Calu3 (cell line): ENCODE measurements at regions not wholly inside any gene's neighbourhood (a gene's known extent, or its start where the extent isn't known, plus 50 kb on each side); places are given as distances from the start of the nearest gene placed in this dataset.
"Not testable (repeated sequence)": the region's sequence is repeated elsewhere in the genome, so short reads cannot be mapped to it uniquely, and the experiment has no call there.

Experiments
- BruUV-seq: library from RNA; stranded (reverse); fragments of 400-500 nt; replicated peaks from 2 replicates; lab custom pipeline; 2021; lab: Mats Ljungman, UMichigan
- CTCF ChIA-PET: fragments of 300-600 bp; sonication (Branson Sonifier 250); formaldehyde crosslinking; loops from one replicate; lab custom pipeline; 2022; ENCODE audit warnings: antibody characterized with exemption; lab: Charles Lee
- DNase-seq: peaks from one replicate; pipeline ENCODE4 v3.0.0; 2022
- H3K27ac Mint-ChIP-seq: one replicate; pipeline ENCODE4 v1.8.0; 2022; ENCODE audit warnings: mixed read lengths; ENCODE audit not compliant: unreplicated experiment
- H3K27me3 Mint-ChIP-seq: one replicate; pipeline ENCODE4 v1.8.0; 2022; ENCODE audit warnings: mixed read lengths; ENCODE audit not compliant: unreplicated experiment
- H3K36me3 Mint-ChIP-seq: one replicate; pipeline ENCODE4 v1.8.0; 2022; ENCODE audit warnings: mild to moderate bottlenecking, moderate library complexity, mixed read lengths; ENCODE audit not compliant: insufficient read depth, unreplicated experiment
- H3K4me1 Mint-ChIP-seq: one replicate; pipeline ENCODE4 v1.8.0; 2022; ENCODE audit warnings: mild to moderate bottlenecking, low read depth, mixed read lengths; ENCODE audit not compliant: unreplicated experiment
- H3K4me3 Mint-ChIP-seq: one replicate; pipeline ENCODE4 v1.8.0; 2022; ENCODE audit warnings: mild to moderate bottlenecking, low read depth, moderate library complexity, mixed read lengths; ENCODE audit not compliant: unreplicated experiment
- H3K9me3 Mint-ChIP-seq: one replicate; pipeline ENCODE4 v1.8.0; 2022; ENCODE audit warnings: low read depth, mixed read lengths; ENCODE audit not compliant: unreplicated experiment
- intact Hi-C: fragments of 100-400 bp; cut with micrococcal nuclease; formaldehyde crosslinking; loops from one replicate; pipeline ENCODE4 v1.10.0; 2022; ENCODE audit not compliant: unreplicated experiment
- TF ChIP-seq, protein P1 (sequence below): fragments of 200-600 bp; IDR thresholded peaks from one replicate; pipeline ENCODE4 v1.8.0; 2022; ENCODE audit warnings: antibody characterized with exemption; ENCODE audit not compliant: unreplicated experiment

DNA sequence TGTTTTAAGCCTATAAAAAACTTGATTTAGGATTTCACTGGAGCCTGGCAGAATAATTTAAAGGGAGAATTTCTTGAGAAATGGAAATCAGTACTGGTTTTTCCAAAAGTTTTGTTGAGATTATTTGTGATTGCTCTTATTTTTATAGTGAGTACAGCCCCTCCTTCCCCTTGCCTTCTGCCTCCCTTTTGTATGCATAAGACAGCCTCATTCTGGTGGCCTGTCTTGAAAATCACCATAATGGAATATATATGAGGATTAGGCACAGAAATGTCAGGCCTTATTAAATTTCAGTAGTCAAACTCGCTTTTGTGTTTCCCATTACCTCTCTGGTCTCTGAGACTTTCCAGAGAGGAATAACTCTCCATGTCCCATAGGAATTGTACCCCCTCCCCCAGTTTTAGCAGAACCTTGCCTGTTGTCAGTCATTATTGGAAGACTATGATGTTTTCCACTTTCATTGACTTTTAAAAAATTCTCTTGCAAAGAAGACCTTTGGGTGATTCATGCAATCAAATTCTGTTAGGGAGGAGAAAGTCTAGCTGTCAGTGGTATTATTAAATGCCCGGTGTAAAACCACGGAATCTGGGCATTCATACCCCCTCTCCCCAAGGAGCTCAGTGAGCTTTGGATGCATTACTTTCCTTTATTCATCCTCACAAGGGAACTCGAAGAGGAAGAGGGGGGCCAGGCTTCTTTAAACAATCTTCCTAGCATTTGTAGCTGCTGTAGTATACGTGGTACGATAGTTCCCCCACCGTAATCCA lies 171.6 kb upstream of the TSC22D2 start:
- TF ChIP-seq, protein P1, sequence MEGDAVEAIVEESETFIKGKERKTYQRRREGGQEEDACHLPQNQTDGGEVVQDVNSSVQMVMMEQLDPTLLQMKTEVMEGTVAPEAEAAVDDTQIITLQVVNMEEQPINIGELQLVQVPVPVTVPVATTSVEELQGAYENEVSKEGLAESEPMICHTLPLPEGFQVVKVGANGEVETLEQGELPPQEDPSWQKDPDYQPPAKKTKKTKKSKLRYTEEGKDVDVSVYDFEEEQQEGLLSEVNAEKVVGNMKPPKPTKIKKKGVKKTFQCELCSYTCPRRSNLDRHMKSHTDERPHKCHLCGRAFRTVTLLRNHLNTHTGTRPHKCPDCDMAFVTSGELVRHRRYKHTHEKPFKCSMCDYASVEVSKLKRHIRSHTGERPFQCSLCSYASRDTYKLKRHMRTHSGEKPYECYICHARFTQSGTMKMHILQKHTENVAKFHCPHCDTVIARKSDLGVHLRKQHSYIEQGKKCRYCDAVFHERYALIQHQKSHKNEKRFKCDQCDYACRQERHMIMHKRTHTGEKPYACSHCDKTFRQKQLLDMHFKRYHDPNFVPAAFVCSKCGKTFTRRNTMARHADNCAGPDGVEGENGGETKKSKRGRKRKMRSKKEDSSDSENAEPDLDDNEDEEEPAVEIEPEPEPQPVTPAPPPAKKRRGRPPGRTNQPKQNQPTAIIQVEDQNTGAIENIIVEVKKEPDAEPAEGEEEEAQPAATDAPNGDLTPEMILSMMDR = no peak
- no peak overlapping the region for H3K27ac Mint-ChIP-seq
- CTCF ChIA-PET = interaction anchor here (0.5 kb wide), 1 partner anchor 150 kb away, joined by 7 read pairs; no protein-coding TSS in a partner anchor
- H3K4me1 Mint-ChIP-seq = peaks cover 21% of the 10 kb centered on the region
- H3K4me3 Mint-ChIP-seq = no peak overlapping the region
- H3K36me3 Mint-ChIP-seq = peaks cover 4% of the 10 kb centered on the region
- intact Hi-C loops = no loop called here
- BruUV-seq = no TSS peak
- no peaks in the 10 kb centered on the region for H3K27me3 Mint-ChIP-seq
- DNase-seq = no peak
- H3K9me3 Mint-ChIP-seq = no peaks in the 10 kb centered on the region

DNA sequence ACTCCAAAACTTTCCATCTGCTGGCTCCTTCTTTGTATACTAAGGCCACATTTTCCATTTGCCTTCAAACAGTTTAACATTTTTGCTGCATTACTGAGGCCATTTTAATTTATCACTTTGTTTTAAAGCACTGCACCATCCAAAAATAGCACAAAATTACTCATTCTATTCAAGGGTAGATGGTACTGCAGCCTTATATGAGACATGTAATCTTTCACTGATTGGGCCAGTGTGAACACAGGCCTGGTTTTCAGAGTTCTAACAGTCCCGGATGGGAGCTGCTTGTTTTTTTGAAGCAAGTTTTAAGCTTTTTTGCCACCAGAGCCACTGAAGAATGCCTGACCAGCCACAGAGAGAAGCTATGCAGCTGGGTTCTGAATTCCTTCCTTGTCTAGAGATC lies 172.3 kb upstream of the TSC22D2 start:
- Mint-ChIP-seq H3K4me1 (peaks cover 21% of the 10 kb centered on the region), H3K9me3 (no peaks in the 10 kb centered on the region), H3K27ac (no peak overlapping the region), H3K4me3 (no peak overlapping the region), H3K36me3 (peaks cover 4% of the 10 kb centered on the region), H3K27me3 (no peaks in the 10 kb centered on the region)
- BruUV-seq = no TSS peak
- no peak for DNase-seq
- TF ChIP-seq, protein P1 = no peak
- CTCF ChIA-PET = no interaction called here
- intact Hi-C loops = no loop called here

DNA sequence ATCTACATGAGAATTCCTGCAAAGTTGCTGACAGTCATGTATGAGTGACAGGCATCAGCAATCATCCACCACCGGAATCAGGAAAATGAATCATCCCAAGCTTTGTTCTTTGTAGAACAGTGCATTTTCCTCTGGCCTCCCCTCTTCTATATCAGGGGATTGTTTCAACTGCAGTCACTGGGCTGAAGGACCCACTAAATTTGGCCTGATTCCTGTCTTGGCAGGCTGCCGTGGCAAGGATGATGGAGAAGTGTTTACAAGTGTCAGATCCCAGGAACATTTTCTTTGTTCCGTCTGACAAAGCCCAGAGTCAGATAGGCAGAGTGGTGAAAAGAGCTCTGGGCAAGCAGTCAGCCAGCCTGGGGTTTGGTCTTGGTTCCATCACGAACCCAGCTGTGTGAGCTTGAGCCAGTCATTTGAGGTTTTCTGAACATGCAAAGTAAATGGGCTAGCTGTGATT lies 175.1 kb upstream of the TSC22D2 start:
- no peaks in the 10 kb centered on the region for H3K36me3 Mint-ChIP-seq
- no peak overlapping the region for H3K4me3 Mint-ChIP-seq
- TF ChIP-seq, protein P1 = no peak
- peaks cover 6% of the 10 kb centered on the region for H3K4me1 Mint-ChIP-seq
- CTCF ChIA-PET = interaction anchor here (0.9 kb wide), 1 partner anchor 57 kb away, joined by 5 read pairs; no protein-coding TSS in a partner anchor
- intact Hi-C loops = no loop called here
- H3K27ac Mint-ChIP-seq = no peak overlapping the region
- no peak for DNase-seq
- no TSS peak for BruUV-seq
- no peaks in the 10 kb centered on the region for H3K27me3 Mint-ChIP-seq
- no peaks in the 10 kb centered on the region for H3K9me3 Mint-ChIP-seq

DNA sequence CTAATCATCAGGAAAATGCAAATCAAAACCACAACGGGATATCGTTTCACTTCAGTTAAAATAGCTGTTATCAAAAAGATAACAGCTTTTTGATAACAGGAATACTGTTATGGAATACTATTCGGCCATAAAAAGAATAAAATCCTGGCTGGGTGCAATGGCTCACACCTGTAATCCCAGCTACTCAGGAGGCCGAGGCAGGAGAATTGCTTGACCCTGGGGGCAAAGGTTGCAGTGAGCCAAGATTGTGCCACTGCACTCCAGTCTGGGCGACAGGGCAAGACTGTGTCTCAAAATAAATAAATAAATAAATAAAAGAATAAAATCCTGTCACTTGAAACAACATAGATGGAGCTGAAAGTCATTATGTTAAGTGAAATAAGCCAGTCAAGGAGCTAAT lies 178.1 kb upstream of the TSC22D2 start:
- TF ChIP-seq, protein P1 = no peak
- intact Hi-C loops = no loop called here
- Mint-ChIP-seq H3K36me3 (no peaks in the 10 kb centered on the region), H3K27me3 (peaks cover 20% of the 10 kb centered on the region), H3K9me3 (no peaks in the 10 kb centered on the region), H3K4me1 (no peaks in the 10 kb centered on the region), H3K27ac (no peak overlapping the region), H3K4me3 (no peak overlapping the region)
- no peak for DNase-seq
- no TSS peak for BruUV-seq
- CTCF ChIA-PET = interaction anchor here (0.6 to 1.1 kb wide), 3 partner anchors 49 to 265 kb away, joined by 3 to 5 read pairs (median 4); no protein-coding TSS in a partner anchor

DNA sequence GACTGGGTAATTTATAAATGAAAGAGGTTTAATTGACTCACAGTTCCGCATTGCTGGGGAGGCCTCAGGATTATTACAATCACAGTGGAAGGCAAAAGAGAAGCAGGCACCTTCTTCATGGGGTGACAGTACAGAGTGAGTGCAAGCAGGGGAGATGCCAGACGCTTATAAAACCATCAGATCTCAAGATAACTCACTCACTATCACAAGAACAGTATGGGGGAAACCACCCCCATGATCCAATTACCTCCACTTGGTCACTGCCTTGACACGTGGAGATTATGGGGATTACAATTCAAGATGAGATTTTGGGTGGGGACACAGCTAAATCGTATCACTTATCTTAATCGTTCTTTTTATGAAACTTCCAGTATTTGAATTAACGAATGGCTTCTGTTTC lies 179.5 kb upstream of the TSC22D2 start:
- H3K4me3 Mint-ChIP-seq, BruUV-seq, H3K36me3 Mint-ChIP-seq, DNase-seq, H3K9me3 Mint-ChIP-seq, H3K27ac Mint-ChIP-seq, H3K4me1 Mint-ChIP-seq: not testable (repeated sequence)
- peaks cover 35% of the 10 kb centered on the region for H3K27me3 Mint-ChIP-seq
- intact Hi-C loops = loop anchor here (2.0 kb wide), 1 partner anchor 266 kb away; no protein-coding TSS in a partner anchor
- CTCF ChIA-PET = interaction anchor here (1.3 to 1.9 kb wide), 2 partner anchors 11 to 267 kb away, joined by 4 to 12 read pairs; no protein-coding TSS in a partner anchor
